NCI-H2171 (cell line): ENCODE measurements at regions not wholly inside any gene's neighbourhood (a gene's known extent, or its start where the extent isn't known, plus 50 kb on each side); places are given as distances from the start of the nearest gene placed in this dataset.

Experiments used
- DNase-seq: peaks from one replicate; lab custom pipeline; 2025; lab: John Stamatoyannopoulos, UW

DNA sequence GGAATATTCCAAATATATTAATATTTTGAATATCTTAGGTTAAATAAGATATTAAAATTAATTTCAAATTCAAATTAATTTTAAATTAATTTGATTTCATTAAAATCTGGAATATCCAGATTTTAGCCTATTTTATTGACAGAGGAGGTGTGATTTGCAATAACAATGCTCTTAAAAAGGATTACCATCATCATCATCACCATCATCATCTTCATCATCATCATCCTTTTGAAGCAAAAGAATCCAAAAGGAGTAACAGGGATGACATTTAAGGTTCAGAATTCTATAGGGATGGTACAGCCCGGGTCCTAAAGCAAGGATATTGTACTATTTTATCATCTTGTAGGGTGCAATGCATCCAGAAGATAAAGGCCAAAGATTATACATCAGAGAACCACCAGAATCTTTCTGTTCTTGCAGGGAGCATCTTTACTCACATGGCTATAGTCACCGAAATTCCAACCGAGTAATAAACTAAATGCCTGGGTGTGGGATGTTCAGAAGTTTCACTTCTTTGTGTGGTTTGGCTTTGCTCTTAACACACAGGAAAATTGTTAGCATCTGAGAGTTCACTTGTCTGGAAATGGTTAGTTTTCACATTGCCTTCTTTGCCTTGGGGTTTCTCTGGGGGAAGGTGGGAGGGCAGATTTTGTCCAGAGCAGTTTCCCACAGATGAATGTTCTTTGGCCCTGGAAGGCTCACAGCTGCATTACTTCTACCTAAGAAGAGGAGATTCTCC, 99.1 kb upstream of the ITGA6 start:
- DNase-seq, result no peak

DNA sequence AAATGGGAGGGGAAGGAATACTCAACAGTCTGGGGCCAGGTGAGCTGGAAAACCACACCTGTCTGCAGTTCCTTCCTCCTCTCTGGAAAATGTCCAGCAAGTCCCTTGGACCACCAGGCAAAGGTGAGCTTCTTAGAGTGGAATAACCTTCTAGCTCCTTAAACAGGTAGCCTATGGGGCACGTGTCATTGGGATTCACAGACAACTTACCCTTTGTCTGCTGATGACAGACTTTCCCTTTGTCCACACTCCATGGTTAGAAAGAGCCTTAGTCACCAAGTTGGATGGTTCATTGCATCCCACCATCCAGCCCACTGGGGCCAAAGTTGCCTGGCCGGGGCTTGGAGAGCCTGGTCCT, 98.0 kb upstream of the ITGA6 start:
- DNase-seq, result no peak

DNA sequence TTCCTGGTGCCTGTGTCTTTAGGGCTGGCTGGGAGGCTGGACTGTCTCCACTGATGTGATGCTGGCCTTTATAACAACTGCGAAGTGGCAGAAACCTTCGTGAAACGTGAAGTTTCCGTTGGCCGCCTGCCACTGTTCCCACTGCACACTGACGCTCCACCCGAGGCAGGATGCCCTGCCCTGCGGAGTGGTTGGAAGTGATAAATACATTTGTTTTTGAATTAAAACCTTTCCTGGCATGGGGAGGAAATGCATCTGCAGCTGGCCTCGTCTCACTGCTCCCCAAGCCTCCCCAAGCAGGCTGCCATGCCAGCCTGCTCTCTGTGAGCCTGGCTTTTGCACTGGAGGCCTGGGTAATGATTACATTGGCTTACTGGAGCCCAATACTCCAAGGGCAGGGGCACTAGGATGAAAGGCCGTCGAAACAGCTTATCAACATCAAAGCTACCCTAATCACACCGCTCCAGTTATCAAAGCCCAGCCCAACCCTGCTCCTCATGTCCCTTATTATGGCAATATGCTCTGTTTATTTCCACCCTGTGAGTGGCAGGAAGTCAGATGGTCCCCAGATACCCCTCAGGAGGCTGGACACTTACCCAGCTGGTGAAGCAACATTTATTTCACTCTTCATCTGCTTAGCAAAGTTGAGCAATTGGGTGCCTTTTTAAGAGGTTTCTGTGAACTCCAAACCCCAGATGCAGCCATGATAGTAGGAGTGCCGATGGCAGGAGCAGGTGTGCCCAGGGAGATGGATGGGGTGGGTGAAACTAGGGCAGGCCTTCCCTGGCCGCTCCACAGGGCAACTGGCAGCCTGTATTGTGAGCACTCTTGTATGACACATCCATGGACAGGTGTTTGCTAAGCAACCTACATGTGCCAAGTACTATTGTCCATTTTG, 97.4 kb upstream of the ITGA6 start:
- no peak for DNase-seq

DNA sequence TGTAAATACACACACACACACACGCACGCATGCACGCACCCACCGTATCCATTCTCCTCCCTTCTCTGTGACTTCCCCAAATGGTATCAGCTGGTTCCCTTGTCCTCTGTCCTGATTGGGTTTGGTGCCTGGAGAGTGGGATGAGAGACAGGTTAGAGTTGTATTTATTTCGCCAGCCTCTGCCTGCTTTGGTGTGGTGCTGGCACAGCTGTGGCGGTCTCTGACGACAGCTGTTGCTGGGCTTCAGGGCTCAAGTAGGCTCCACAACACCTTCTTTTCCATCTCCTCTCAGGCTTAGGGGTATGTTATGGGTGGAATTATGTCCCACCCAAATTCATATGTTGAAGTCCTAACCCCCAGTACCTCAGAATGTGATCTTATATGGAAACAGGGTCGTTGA, 94.9 kb upstream of the ITGA6 start:
- DNase-seq, result no peak

- no peak for DNase-seq
Measured at GRCh38 chr2:172333235-172333977, 94.0 kb upstream of the ITGA6 start.

DNA sequence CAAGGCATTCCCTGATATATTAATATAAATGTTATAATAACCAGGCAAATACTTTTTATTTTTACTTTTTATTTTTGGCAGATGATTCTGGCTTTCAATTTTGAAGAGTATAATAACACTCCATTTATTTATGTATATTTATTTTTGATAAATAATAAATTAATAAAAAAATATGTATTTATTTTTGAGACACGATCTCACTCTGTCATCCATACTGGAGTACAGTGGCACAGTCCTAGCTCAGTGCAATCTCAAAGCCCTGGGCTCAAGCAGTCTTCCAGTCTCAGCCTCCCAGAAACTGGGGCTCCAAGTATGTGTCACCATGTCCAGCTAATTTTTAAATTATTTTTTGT, 93.4 kb upstream of the ITGA6 start:
- no peak for DNase-seq

GRCh38 chr2:172334988-172335387, 92.4 kb upstream of the ITGA6 start:
- no peak for DNase-seq

GRCh38 chr2:172335736-172336135, 91.7 kb upstream of the ITGA6 start:
- DNase-seq, result no peak

- DNase-seq, result no peak
Measured at GRCh38 chr2:172336681-172337080, 90.7 kb upstream of the ITGA6 start.

- DNase-seq, result no peak
Measured at GRCh38 chr2:172339371-172340010, 87.9 kb upstream of the ITGA6 start.

DNA sequence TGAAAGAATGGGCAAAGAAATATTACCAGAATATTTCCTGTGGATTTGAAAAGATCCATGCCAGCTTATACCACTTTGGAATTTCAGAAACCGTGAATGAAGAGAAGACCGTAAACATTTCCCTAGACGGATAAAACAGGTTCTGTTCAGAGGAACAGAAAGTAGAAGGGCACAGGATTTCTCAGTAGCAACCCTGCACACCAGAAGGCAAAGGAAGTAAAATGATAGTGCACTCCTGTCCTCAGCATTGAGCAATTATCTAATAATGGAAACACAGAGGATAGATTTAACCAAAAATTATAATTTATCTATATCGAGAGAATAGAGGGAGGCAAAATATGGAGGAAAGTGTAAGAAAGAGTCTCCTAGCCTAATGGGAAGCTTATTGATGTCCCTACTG, 87.0 kb upstream of the ITGA6 start:
- DNase-seq, result no peak

- no peak for DNase-seq
Measured at GRCh38 chr2:172342078-172342477, 85.3 kb upstream of the ITGA6 start.

GRCh38 chr2:172342611-172343010, 84.8 kb upstream of the ITGA6 start:
- DNase-seq, result no peak

GRCh38 chr2:172344159-172344558, 83.2 kb upstream of the ITGA6 start:
- no peak for DNase-seq

- no peak for DNase-seq
Measured at GRCh38 chr2:172345956-172346555, 81.3 kb upstream of the ITGA6 start.

DNA sequence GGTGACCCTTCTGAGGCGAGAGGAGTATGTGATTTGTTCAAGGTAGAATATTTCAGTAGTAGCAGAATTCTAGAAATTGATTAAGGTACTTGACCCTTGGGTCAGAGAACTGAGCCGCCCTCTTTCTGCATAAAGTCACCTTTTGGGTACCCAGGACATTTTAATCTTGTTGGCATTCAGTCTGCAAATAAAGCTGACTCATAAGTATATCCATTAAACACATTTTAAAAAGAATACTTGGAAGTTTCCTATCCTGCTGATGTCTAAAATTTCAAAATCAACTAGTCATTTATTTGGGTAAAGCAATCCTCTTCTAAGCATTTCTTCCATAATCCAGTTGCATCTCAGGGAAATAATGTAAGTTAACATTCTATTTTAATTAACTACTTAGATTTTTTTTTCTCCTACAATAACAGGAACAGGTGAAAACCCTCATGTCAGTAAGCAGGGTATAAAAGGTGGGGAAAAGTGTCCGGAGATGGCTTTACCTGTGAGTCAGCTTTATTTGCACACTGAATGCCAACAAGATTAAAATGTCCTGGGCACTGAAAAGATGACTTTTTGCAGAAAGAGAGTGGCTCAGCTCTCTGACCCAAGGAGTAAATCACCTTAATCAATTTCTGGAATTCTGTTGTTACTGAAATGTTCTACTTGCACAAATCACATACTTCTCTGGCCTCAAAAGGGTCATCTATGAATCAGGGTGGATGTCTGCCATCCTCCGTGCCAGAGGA, 78.7 kb upstream of the ITGA6 start:
- no peak for DNase-seq

GRCh38 chr2:172350839-172351479, 76.4 kb upstream of the ITGA6 start:
- no peak for DNase-seq

DNA sequence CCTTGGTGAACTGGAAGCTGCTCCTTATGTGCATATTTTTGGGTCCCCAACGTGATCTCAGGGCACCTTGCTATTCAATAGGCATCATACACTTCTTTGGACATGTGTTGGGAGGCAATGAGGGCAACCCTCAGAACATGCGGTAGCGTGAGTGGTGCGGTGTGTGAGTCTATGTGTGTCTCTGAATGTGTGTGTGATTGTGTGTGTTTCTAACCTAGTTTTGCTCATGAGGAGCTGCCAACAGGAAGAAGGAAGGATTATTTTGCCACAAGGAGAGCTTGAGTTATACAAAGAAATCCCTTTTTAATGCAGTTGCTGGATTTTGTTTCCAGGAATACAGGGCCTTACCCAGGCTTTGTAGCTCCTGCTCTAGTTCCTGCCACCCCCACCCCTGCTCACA, 75.8 kb upstream of the ITGA6 start:
- no peak for DNase-seq

DNA sequence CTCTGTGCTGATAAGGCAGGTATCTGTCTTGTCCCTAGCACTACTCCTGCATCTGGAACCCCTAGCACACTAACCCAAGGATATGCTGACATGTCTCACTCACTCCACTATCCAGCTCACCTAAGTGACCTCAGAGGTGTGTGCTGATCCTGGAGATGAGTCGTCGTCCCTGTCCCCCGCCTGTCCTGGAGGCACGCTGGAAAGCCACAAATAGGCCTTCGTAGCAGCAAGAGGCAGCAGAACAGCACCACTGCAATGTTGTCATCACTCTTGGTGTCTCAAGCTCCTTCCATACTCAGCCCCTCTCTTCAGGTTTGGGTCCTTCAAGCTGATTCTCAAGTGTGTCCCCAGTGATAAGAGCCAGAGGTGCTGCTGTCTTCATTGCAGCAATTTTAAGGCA, 73.0 kb upstream of the ITGA6 start:
- DNase-seq, result no peak

GRCh38 chr2:172357442-172357841, 69.9 kb upstream of the ITGA6 start:
- DNase-seq, result no peak
